Renal pelvis (tissue), 1 donor: ENCODE measurements at regions not wholly inside any gene's neighbourhood (a gene's known extent, or its start where the extent isn't known, plus 50 kb on each side); places are given as distances from the start of the nearest gene placed in this dataset.
"Not testable (repeated sequence)": the region's sequence is repeated elsewhere in the genome, so short reads cannot be mapped to it uniquely, and the experiment has no call there.

Experiments
- DNase-seq: peaks from one replicate; pipeline ENCODE4 v3.0.0-alpha.2; 2013

DNA sequence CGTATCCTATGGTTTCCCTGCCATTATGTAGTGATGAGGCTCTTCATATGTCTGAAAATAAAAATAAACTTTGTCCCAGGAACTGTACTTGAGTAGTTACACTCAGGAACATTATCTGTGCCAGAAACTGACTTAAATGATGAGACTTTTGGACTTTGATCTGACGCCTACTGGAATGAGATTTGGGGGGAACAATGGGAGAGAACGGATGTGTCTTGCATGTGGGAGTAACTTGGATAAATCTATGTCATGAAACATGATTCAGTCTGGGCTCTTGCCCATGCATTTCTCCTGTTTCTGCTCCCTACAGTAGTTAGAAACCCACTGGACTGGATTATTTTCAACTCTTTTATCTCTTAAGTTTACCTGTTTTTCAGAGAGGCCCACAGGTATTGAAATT lies 2351.4 kb downstream of the PCDH7 start:
- peak; percentile 49 for DNase-seq

DNA sequence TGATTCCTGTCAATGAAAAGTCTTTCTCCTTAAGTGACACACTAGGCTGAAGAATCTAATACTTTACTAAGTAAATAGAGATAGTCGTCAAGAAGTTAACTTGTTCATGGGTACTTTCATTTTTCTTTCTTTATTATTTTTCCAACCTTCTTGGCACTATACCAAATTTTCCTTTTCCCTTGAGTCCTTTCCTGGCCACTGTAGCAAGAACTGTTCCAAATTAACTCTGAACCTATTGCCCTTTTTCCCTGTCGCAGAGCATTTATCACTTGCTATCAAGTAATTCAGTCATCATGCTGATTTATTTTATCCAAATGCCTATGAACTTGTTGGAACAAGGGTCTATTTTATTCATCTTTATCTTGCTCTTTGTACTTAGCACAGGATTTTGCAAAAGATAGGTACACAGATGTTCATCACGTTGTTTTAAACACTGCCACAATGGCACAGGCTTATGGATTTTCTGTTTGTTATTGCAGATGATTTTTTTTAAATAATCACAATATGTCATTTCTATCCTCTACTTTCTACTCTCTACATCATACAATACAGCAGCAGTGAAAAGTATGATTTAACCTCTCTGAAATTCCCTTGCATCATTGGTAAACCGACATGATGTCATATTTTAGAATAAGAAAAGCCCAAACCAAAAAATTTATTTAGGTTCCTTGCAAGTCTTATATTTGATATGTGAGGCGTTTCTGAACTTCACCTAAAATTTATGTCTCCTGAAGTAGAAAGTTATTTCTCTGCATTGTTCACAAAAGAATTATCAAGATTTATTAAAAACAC lies 2352.3 kb downstream of the PCDH7 start:
- DNase-seq = no peak

- no peak for DNase-seq
Observed at GRCh38 chr4:33073811-33074210, 2353.6 kb downstream of the PCDH7 start.

DNA sequence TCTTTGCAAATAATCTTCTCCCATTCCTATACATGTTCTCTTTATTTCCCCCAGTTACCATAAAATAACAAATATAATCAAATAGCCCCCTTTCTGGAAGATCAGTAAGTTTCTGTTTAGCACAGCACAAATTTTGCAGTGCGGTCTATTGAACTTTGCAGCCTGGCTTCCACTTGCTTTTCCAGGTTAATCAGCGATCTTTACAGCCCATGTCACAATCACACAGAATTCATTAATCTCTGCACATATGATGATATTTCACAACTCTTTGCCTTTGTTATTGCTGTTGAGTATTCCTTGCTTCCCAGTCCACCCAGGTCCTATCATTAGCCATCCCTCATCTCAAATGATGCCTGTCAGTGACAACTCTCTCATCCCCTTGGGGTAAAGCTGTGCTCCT lies 2358.0 kb downstream of the PCDH7 start:
- DNase-seq = no peak

DNA sequence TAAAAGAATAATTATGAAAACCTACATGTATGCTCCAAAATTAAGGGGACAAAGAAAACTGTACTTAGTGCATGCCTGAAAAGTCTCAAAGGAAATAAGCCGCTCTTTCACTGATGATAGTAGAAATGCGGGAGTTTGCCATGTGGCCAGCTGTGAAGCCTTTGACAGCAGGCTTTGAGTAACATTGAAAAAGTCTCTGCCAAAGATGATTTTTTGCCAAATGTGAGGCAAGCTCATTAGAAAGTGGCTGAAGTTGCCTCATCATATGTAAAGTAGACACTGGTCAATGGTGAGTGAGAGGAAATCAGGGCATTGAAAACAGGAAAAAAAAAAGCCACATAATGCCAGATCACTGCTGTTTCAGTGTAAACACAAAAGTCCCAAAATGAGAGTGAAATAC lies 2360.1 kb downstream of the PCDH7 start:
- no peak for DNase-seq

DNA sequence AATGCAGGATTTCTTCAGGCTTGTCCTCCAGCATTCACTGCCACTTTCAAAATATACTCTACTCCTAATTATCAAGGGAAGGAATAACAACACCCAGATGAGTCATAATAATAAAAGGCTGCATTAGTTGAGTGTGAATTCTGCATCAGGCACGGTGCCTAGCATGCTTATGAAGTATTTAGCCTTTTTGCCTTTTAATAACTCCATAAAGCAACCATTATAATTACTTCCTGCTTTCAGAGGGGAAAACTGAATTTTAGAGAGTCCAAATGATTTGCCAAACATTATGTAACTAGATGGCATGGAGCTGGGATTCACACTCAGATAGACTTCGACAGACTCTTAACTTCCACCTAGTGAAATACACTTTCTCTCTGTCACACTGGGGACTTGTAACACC lies 2365.5 kb downstream of the PCDH7 start:
- DNase-seq = no peak

DNA sequence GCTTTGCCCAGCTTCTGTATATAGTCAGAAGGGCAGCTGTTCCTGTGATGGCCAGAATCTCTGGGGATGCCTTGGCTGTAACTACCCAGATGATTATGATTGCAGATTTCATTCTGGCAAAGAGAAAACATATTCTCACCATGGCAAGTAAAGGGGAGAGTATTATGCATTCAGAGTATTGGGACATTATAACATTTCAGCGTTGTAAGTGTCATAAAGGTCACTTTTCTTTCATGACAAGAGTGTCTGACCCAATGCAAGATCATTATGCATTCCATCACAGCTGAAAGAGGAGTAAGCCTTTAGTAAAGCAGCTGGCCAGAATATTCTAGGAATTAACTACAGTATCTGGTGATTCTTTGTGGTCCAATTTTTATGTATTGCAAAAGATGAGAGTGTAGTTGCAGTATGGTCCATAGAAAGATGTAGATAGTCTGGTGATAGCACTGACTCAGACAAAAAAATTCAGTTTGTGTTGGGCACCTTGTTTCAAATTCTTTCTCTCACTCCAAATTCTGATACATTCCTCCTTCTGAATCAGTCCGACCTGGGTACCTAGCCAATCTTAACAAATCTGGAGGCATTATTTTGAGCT lies 2366.3 kb downstream of the PCDH7 start:
- DNase-seq = no peak

GRCh38 chr4:33088713-33089112 lies 2368.5 kb downstream of the PCDH7 start:
- DNase-seq = no peak

GRCh38 chr4:33090910-33091309 lies 2370.7 kb downstream of the PCDH7 start:
- DNase-seq = no peak

GRCh38 chr4:33091961-33092360 lies 2371.8 kb downstream of the PCDH7 start:
- no peak for DNase-seq

DNA sequence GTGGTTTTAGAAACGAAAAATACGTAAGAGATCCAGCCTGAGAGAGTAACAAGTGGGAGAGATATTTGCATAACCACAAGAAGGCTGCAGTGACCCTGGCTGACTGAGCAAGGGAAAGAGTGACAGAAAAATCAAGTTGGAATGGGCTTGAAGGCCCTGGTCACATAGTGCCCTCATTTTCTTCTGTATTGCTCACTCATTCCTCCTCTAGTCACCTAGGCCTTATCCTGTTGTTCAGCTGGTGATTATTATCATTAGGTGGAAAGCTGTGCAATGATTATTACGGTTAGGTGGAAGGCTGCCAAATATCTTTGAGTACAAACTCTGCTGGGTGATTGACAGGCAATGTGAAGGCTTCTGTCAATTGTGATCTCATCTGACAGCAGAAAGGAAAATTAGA lies 2384.1 kb downstream of the PCDH7 start:
- no peak for DNase-seq

DNA sequence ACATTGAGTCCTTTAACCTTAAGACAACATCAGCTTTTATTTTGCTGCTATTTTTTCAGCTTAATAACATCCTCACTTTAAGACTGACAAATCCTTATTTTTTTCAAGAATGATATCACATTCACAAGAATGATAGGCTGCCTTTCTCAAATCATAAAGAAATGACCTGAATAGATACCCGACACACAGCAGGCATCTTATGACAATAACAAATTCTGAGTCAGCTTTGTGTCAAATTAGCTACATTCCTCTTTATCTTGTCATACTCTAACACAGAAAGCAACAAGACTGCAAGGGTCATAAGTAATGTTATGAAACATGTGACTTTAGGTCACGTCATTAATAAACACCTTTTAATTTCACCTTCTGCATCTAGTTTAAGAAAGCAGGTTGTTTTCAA lies 2387.6 kb downstream of the PCDH7 start:
- no peak for DNase-seq

DNA sequence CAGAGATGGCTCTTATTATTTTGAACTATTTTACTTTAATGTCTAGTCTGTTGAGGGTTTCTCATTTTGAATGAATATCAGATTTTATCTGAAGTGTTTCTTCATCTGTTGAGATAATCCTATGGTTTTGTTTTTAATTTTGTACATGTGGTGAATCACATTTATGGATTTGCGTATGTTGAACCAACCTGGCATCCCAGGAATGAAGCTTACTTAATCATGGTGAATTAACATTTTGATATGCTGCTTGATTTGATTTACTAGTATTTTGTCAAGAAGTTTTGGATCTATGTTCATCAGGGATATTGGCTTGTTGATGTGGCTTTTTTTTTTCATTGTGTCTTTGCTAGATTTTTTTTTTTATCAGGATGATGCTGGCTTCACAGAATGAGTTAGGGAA lies 2390.9 kb downstream of the PCDH7 start:
- no peak for DNase-seq

- DNase-seq = no peak
Observed at GRCh38 chr4:33116871-33117270, 2396.7 kb downstream of the PCDH7 start.

DNA sequence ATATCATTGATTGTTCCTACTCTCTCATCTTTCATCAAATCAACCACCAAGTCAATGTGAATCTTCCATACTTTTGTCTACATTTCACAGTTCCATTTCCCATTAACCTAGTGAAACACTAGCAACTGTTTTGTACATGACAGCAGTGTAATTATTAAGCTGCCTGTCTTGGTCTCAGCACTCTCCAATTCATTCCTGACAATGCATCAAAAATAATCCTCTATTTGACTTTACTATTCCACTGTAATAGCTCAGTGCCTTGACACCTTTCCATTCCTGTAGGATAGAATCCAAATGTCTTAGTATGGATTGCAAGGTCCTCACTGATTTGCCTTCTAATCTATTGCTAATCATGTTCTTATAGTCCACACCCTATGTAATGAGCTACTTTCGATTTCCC lies 2405.8 kb downstream of the PCDH7 start:
- no peak for DNase-seq

DNA sequence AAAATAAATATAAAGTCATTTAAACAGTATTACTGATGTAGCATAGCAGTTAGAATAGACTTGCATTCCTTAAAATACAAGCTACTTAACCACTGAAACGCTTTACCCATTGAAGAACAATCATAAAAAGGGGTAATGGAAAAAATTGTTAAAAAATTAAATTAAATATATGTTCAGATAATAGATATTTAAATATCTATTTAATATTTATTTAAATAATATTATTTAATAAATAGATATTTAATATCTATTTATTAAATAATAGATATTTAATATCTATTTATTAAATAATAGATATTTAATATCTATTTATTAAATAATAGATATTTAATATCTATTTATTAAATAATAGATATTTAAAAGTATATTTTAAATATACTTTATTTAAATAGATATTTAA lies 2410.5 kb downstream of the PCDH7 start:
- DNase-seq = not testable (repeated sequence)

GRCh38 chr4:33133723-33134122 lies 2413.6 kb downstream of the PCDH7 start:
- DNase-seq = no peak

GRCh38 chr4:33134366-33134765 lies 2414.2 kb downstream of the PCDH7 start:
- no peak for DNase-seq

GRCh38 chr4:33149658-33150524 lies 2429.7 kb downstream of the PCDH7 start:
- no peak for DNase-seq

- no peak for DNase-seq
Observed at GRCh38 chr4:33150525-33150910, 2430.3 kb downstream of the PCDH7 start.

- no peak for DNase-seq
Observed at GRCh38 chr4:33160126-33160525, 2440.0 kb downstream of the PCDH7 start.

DNA sequence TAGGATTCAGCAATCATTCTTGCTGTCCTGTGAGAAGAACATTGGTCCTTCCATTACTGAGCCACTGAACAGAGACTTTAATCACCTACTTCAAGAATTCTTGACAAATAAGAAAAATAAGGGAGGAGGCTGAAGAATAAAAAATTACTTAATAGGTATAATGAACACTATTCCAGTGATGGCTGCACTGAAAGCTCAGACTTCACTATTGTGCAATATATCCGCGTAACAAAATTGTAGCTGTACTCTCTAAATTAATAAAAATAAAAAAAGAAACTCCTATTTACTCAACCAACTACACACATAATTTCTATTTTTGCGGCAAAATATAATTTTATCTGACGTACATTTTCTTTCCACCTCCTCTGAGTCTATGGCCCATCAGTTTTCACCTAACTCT lies 2441.0 kb downstream of the PCDH7 start:
- no peak for DNase-seq

- no peak for DNase-seq
Observed at GRCh38 chr4:33162122-33162521, 2442.0 kb downstream of the PCDH7 start.
